WI38 (cell line): ENCODE measurements at regions not wholly inside any gene's neighbourhood (a gene's known extent, or its start where the extent isn't known, plus 50 kb on each side); places are given as distances from the start of the nearest gene placed in this dataset.
"Not testable (repeated sequence)": the region's sequence is repeated elsewhere in the genome, so short reads cannot be mapped to it uniquely, and the experiment has no call there.

ENCODE experiments used
- H3K4me3 ChIP-seq: 2 replicates; pipeline ENCODE4 v1.5.1; 2011; ENCODE audit warnings: low read depth, mild to moderate bottlenecking, control low read depth, low read length
- CTCF ChIP-seq: IDR thresholded peaks from 2 replicates; pipeline ENCODE4 v1.5.1; 2012; ENCODE audit warnings: low read depth, mild to moderate bottlenecking, control low read depth, low read length

GRCh38 chr21:27975514-27975913, 1008.6 kb upstream of the ADAMTS5 start:
- H3K4me3 ChIP-seq = no peak overlapping the region
- TF ChIP-seq CTCF = no peak

- not testable (repeated sequence) for H3K4me3 ChIP-seq
Observed at GRCh38 chr21:27974152-27974551, 1007.3 kb upstream of the ADAMTS5 start.

GRCh38 chr21:27968240-27968639, 1001.4 kb upstream of the ADAMTS5 start:
- not testable (repeated sequence) for H3K4me3 ChIP-seq

GRCh38 chr21:27954543-27955165, 987.8 kb upstream of the ADAMTS5 start:
- H3K4me3 ChIP-seq = no peak overlapping the region
- TF ChIP-seq CTCF = no peak

GRCh38 chr21:27953340-27954045, 986.6 kb upstream of the ADAMTS5 start:
- TF ChIP-seq CTCF = no peak
- H3K4me3 ChIP-seq = no peak overlapping the region

GRCh38 chr21:27949093-27949492, 982.2 kb upstream of the ADAMTS5 start:
- H3K4me3 ChIP-seq = not testable (repeated sequence)

- not testable (repeated sequence) for H3K4me3 ChIP-seq
Observed at GRCh38 chr21:27930108-27930767, 963.4 kb upstream of the ADAMTS5 start.

GRCh38 chr21:27929179-27929578, 962.3 kb upstream of the ADAMTS5 start:
- H3K4me3 ChIP-seq = not testable (repeated sequence)

GRCh38 chr21:27928534-27929115, 961.7 kb upstream of the ADAMTS5 start:
- H3K4me3 ChIP-seq = not testable (repeated sequence)

- not testable (repeated sequence) for H3K4me3 ChIP-seq
Observed at GRCh38 chr21:27921421-27921820, 954.5 kb upstream of the ADAMTS5 start.

- H3K4me3 ChIP-seq = not testable (repeated sequence)
Observed at GRCh38 chr21:27917966-27918365, 951.1 kb upstream of the ADAMTS5 start.

GRCh38 chr21:27916326-27916725, 949.4 kb upstream of the ADAMTS5 start:
- not testable (repeated sequence) for H3K4me3 ChIP-seq

GRCh38 chr21:27912133-27912532, 945.2 kb upstream of the ADAMTS5 start:
- not testable (repeated sequence) for H3K4me3 ChIP-seq

- H3K4me3 ChIP-seq = not testable (repeated sequence)
Observed at GRCh38 chr21:27909487-27909886, 942.6 kb upstream of the ADAMTS5 start.

- H3K4me3 ChIP-seq = not testable (repeated sequence)
Observed at GRCh38 chr21:27908816-27909215, 941.9 kb upstream of the ADAMTS5 start.

- not testable (repeated sequence) for H3K4me3 ChIP-seq
Observed at GRCh38 chr21:27902904-27903303, 936.0 kb upstream of the ADAMTS5 start.

GRCh38 chr21:27893619-27894018, 926.7 kb upstream of the ADAMTS5 start:
- H3K4me3 ChIP-seq = not testable (repeated sequence)
